ENCODE measurements at regions not wholly inside any gene's neighbourhood (a gene's known extent, or its start where the extent isn't known, plus 50 kb on each side); places are given as distances from the start of the nearest gene placed in this dataset.

DNA sequence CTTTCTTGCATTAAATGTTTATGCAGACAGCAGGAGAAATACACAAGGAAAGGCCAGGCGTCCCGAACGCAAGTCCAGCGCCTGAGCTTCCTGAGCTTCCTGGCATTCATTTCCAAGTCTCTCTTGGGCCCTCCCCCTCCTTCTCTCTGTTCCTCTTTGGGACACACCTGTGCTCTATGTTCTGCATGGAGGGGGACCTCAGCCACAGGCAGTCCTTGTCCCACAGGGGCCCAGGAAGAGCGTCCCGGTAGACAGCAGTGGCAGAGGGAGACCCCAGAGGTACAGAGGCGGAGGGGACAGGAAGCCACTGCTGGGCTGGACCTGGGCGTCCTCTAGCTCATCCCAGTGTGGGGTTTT is 221.3 kb downstream of the C9orf50 start:
- ChIA-PET POLR2A (no interaction called here), CTCF (no interaction called here)

DNA sequence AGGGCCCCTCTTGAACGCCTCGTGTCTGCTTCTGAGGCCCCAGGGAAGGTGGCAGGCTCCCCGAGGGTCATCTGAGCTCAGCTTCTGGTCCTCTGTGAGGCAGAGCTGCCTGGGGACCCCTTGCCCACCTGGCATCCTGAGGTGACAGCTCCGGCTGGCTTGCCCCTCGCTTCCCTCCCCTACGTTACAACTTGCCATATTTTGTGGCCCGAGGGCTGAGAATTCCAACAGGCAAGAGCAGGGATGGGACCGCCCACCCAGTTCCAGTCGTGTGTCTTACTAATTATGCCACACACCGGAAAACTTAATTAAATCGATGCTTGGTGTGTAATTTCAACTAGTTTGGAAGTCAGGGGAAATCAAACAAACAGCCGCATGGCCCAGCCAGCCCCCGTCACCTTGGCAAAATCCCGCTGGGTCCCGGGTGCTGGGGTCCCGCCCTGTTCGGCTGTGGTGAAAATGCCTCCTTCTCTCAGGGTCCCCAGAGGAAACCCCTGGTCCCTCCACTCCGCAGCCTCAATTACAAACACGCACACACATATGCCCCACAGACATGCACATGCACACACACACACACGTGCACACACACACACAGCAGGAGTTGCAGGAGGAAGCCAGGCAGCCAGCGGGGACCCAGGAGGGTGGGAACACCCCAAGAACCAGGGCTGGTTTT is 221.0 kb upstream of the IER5L start:
- ChIA-PET CTCF (no interaction called here), POLR2A (no interaction called here)

DNA sequence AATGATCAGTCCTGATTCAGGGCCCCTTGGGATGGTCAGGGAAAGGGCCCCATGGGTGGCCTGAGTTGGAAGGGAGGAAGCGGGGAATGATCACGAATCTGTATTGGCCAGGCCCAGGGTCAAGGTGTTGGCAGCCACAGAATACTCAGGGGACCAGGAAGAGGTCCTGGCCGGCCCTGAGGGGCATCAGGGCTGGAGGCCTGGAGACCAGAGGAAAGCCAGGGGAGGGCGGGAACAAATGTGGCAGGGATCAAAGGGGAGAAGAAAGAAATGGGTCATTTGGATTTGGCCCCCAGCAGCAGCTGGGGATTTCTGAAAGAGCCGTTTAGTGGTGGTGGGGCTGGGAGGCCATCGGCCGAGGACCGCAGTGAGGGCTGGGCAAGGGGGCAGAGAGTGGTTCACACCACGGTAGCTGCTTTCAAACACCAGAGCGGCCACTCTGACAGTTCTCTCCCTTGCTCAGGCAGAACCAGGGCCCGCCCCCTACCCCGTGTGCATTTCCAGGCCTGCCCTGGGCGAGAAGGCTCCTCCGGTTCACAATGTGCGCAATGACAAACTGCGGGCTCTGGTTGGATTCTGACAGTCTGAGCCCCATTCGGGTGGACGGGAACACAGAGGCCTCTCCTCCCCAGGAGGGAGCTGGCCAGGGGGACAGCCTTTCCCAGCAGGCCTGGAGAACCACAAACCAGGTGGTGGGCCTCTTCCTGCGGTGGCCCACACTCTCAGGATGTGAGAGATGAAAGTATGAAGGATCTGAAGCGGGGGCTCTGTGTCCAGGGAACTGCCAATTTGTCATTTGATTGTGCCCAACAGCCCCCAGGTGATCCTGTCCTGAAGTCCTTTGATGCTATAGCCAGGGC is 220.3 kb upstream of the IER5L start:
- ChIA-PET POLR2A (no interaction called here), CTCF (no interaction called here)

- ChIA-PET POLR2A (no interaction called here), CTCF (interaction anchor here (0.5 kb wide), 1 partner anchor 26 kb away, joined by 3 read pairs; no protein-coding TSS in a partner anchor)
Measured at GRCh38 chr9:129397335-129397734, 219.3 kb upstream of the IER5L start.

DNA sequence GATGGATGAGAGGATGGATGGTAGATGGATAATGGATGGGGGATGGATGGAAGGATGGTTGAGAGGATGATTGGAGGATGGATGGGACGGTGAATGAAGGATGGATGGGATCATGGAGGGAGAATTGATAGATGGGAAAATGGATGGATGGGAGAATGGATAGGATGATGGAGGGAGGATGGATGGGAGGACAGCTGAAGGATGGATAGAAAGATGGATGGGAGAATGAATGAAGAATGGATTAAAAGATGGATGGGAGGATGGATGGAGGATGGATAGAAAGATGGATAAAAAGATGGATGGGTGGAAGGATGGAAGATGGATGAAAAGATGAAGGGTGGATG is 218.3 kb upstream of the IER5L start:
- ChIA-PET POLR2A (no interaction called here), CTCF (no interaction called here)

DNA sequence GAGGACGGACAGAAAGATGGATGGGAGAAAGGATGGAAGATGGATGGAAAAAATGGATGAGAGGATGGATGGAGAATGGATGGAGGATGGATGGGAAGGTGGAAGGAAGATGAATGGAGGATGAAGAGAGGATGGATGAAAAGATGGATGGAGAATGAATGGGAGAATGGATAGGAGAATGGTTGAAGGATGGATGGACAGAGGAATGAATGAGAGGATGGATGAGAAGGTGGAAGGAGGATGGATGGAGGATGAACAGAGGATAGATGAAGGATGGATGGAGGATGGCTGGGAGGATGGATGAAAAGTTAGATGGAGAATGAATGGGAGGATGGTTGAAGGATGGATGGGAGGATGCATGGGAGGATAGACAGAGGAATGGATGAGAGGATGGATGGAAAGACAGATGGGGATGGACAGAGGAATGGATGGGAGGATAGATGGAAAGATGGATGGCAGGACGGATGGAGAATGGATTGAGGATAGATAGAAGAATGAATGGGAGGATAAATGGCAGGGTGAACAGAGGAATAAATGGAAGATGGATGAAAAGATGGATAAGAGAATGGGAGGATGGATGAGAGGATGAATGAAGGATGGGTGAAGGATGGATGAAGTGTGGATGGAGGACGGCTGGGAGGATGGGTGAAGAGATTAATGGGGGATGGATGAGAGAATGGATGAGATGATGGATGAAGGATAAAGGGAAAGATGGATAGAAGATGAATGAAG is 217.7 kb upstream of the IER5L start:
- ChIA-PET POLR2A (no interaction called here), CTCF (no interaction called here)

GRCh38 chr9:129394886-129395279 is 216.8 kb upstream of the IER5L start:
- POLR2A ChIA-PET: no interaction called here
- CTCF ChIA-PET: no interaction called here

- ChIA-PET CTCF (no interaction called here), POLR2A (no interaction called here)
Measured at GRCh38 chr9:129394061-129394885, 216.2 kb upstream of the IER5L start.

DNA sequence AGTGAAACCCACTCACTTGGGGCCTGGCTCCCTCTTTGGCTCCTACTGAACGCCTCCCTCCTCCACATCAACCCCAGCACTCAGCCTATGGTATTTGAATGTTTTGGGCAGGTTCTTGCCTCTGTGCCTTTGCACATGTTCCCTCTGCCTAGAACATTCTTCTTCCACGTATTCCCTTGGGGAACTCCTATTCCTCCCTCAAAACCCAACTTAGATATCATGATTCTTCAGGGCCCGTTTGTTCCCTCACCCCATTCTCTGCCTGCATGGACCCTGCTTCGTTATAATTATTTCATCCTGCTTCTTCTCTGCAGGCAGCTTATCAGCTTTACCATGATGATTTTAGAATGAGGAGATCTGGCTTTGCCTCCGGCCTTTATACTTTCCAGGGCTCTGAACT is 215.0 kb upstream of the IER5L start:
- CTCF ChIA-PET: interaction anchor here (0.6 kb wide), 1 partner anchor 146 kb away, joined by 3 read pairs; no protein-coding TSS in a partner anchor
- POLR2A ChIA-PET: no interaction called here

- CTCF ChIA-PET: no interaction called here
- POLR2A ChIA-PET: interaction anchor here (0.6 kb wide), 1 partner anchor 83 kb away, joined by 3 read pairs; no protein-coding TSS in a partner anchor
Measured at GRCh38 chr9:129392093-129392541, 214.1 kb upstream of the IER5L start.

DNA sequence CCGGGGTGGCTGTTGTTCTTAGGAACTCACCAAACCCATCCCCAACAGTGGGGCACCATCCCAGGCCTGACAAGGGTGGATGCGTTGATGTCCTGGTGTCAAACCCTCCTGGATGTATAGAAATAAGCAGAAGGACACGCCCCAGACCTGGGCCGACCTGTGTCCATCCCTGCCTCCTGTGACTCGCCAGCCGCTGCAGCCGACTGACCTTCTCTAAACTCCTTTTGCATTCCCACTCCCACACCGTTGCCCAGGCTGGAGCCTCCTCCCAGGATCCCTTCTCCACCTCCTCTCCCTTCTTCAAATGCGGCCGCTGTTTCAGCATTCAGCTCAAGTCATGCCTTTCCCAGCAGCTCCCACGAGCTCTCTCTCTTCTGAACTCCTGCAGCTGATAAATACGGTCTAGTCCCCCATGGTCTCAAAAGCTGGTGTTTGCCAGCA is 213.2 kb upstream of the IER5L start:
- ChIA-PET CTCF (no interaction called here), POLR2A (no interaction called here)

DNA sequence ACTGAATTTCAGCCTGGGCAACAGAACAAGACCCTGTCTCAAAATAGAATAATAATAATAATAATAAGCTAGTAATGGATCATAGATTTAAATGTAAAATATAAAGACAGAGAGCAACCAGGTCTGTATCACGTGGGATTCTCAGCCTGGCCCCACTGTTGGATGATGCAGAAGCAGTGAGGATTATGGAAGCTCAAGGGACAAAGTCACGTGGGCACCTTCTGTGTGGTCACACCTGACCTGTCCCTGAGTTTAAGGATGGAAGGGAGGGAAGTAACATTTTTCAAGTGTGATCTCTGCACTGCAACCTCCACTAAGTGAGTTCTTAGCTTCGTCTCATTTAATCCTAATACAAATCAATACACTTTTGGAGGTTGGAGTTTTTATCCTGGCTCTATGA is 212.5 kb upstream of the IER5L start:
- CTCF ChIA-PET: no interaction called here
- POLR2A ChIA-PET: no interaction called here

- ChIA-PET POLR2A (no interaction called here), CTCF (no interaction called here)
Measured at GRCh38 chr9:129387822-129388221, 209.8 kb upstream of the IER5L start.

- CTCF ChIA-PET: no interaction called here
- POLR2A ChIA-PET: no interaction called here
Measured at GRCh38 chr9:129386812-129387177, 208.7 kb upstream of the IER5L start.

- CTCF ChIA-PET: interaction anchor here (1.4 kb wide), 1 partner anchor 51 kb away, joined by 3 read pairs; no protein-coding TSS in a partner anchor
- POLR2A ChIA-PET: no interaction called here
Measured at GRCh38 chr9:129385211-129385934, 207.3 kb upstream of the IER5L start.

DNA sequence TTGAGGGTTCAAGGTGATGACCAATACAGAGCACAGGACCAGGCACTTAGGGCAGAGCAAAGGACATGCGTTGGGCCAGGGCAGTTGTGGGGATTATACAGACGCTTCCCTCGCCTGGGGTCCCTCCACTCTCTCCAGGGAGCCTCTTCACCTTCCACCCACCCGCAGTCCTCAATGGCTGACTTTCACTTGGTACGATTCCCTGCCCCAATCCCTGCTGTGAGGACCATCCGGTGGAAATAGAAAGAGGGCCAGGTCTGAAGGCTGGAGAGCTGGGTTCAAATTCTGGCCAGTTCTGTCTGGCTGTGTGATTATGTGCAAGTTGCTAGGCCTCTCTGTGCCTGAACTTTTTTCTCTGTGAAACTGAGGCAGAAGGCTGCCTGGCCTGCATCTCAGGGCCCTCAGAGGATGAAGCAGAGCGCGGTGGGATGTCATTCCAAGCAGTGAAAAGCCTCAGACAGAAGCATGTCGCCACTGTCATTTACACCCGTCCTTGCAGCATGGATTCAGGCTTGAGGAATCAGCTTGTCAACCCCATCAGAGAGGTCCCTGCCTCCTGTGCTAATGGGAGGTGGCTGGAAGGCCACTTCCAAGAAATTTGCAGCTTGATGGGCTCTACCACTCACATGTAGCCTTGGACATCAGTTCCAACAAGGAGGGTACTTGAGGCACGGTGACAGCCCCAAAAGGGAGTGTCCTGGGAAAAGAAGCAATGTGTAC is 206.6 kb upstream of the IER5L start:
- CTCF ChIA-PET: interaction anchor here (1.1 kb wide), 1 partner anchor 176 kb away, joined by 3 read pairs; no protein-coding TSS in a partner anchor
- POLR2A ChIA-PET: no interaction called here

DNA sequence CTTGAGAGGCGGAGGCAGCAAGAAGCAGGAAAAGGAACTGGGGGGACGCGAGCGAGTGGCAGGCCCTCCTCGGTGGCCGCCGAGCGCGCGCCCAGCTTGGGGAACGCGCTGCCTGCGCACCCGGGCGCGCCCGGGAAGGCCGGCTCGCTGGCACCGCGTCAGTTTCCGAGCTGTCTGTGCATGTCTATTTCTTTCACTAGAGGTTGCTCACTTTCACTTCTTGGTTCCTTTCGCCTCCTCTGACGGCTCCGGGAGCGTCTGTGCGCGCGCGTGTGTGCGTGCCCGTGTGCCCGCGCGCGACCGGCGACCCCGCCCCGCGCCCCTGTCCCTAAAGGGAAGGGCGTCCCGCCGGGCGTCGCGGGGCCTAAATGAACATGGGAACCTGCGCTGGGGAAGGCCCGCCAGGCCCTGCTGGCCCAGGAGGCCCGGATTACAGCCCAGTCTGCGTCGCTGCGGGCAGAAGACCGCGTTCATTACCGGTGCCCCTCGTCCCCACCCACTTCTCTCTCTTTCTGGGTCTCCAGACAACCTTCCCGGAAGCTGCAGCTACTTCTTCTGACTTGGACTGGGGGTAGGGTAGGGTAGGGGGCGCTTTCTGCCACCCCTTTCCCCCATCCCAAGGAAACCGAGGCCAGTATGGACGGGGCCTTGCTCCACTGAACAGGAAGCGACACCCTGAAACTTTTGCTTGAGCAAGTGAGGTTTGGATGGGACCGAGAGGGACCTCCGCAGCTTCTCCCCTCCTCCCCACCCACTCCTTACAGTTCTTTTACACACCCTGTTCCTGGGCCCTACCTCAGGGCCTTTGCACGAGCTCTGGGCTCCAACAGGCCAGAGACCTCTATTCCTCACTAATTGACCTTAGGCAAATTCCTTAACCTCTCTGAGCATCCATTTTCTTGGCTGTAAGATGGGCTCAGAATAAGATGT is 205.8 kb upstream of the IER5L start:
- ChIA-PET CTCF (interaction anchor here (0.9 to 1.1 kb wide), 3 partner anchors 11 to 186 kb away, joined by 3 to 4 read pairs (median 3); no protein-coding TSS in a partner anchor), POLR2A (interaction anchor here (0.9 kb wide), 1 partner anchor 113 kb away, joined by 3 read pairs; no protein-coding TSS in a partner anchor)

Measured in activated CD8-positive, alpha-beta memory T cell treated with anti-CD3 and anti-CD28 coated beads for 36 hours (primary cell).